ENCODE measurements at regions not wholly inside any gene's neighbourhood (a gene's known extent, or its start where the extent isn't known, plus 50 kb on each side); places are given as distances from the start of the nearest gene placed in this dataset.

- DNase-seq (ENCODE audit: low read depth in 1 of 2, low spot score in 2 of 2): no peak
- Histone ChIP-seq H3K4ac (replicated peaks; ENCODE audit: insufficient read length, low read depth, low read length) (no peak overlapping the region), H3K27me3 (replicated peaks in 1 of 4; ENCODE audit: control insufficient read depth in 3 of 4, extremely low read depth in 1 of 4, insufficient read depth in 3 of 4, low read length in 3 of 4) (peaks cover 0 to 2% (median 0%) of the 10 kb centered on the region in 4 experiments; a peak in 1 of 7 replicates), H3K4me1 (replicated peaks in 1 of 4; ENCODE audit: control insufficient read depth in 3 of 4, insufficient read depth in 4 of 4, low read length in 3 of 4) (no peaks in the 10 kb centered on the region), H3K18ac (ENCODE audit: extremely low read depth, low read length) (no peak overlapping the region), H3K14ac (ENCODE audit: insufficient read length) (no peak overlapping the region), H4K91ac (replicated peaks; ENCODE audit: insufficient read length, low read length) (no peak overlapping the region), H2BK120ac (replicated peaks; ENCODE audit: low read depth, low read length) (no peak overlapping the region), H3K56ac (replicated peaks; ENCODE audit: insufficient read length, low read depth, low read length) (no peak overlapping the region), H2AK5ac (ENCODE audit: low read depth, low read length) (no peak overlapping the region), H2BK15ac (ENCODE audit: low read length) (no peak overlapping the region), H3K27ac (ENCODE audit: low read depth, low read length) (no peak overlapping the region), H3K23me2 (ENCODE audit: low read depth, low read length) (no peaks in the 10 kb centered on the region), H3K9me3 (ENCODE audit: insufficient read depth in 2 of 2, low read depth in 1 of 2, low read length in 1 of 2) (no peaks in the 10 kb centered on the region), H2BK20ac (ENCODE audit: low read length) (no peak overlapping the region), H2BK12ac (ENCODE audit: low read depth, low read length) (no peak overlapping the region), H3K23ac (ENCODE audit: insufficient read length) (no peak overlapping the region), H3K4me3 (ENCODE audit: extremely low read depth in 1 of 4, insufficient read depth in 2 of 4, low read depth in 3 of 4, low read length in 4 of 4) (no peak overlapping the region), H3K4me2 (ENCODE audit: insufficient read depth in 1 of 2, low read depth in 2 of 2, low read length in 2 of 2) (no peak overlapping the region), H3K79me2 (ENCODE audit: control insufficient read depth in 1 of 2, insufficient read depth in 2 of 2, low read length in 2 of 2) (no peaks in the 10 kb centered on the region), H3K36me3 (ENCODE audit: control insufficient read depth in 2 of 4, insufficient read depth in 4 of 4, low read length in 3 of 4) (no peaks in the 10 kb centered on the region), H3K9ac (replicated peaks in 1 of 4; ENCODE audit: extremely low read depth in 1 of 4, low read depth in 3 of 4, low read length in 3 of 4) (no peak overlapping the region), H4K5ac (ENCODE audit: insufficient read length, low read depth, low read length) (no peak overlapping the region), H4K20me1 (replicated peaks in 1 of 2; ENCODE audit: control insufficient read depth in 1 of 2, insufficient read depth in 2 of 2, low read length in 2 of 2) (no peaks in the 10 kb centered on the region), H2BK5ac (ENCODE audit: low read depth, low read length) (no peak overlapping the region), H3K79me1 (ENCODE audit: low read depth, low read length) (no peaks in the 10 kb centered on the region), H2AFZ (ENCODE audit: low read length) (no peak overlapping the region), H4K8ac (ENCODE audit: extremely low read depth, insufficient read depth, low read length) (no peak overlapping the region)
- FAIRE-seq: no peak
- WGBS, 2 experiments (ENCODE audit: extremely low coverage in 1 of 2, insufficient coverage in 1 of 2, insufficient read length in 1 of 2, insufficient replicate concordance in 2 of 2, low coverage in 1 of 2, low lambda C conversion rate in 2 of 2, missing lambda C conversion rate in 1 of 2): 82% methylated on average over 1 of the region's 1 CpG; no CpG with 5 or more reads in 1 of the 2 experiments
- ChIA-PET CTCF (ENCODE audit: partially characterized antibody) (interaction anchor here (0.8 kb wide), 1 partner anchor 9 kb away, joined by 3 read pairs; no protein-coding TSS in a partner anchor), POLR2A (ENCODE audit: partially characterized antibody) (no interaction called here)
- TF ChIP-seq JUND (IDR thresholded peaks at IDR 0.05; ENCODE audit: low read length) (no peak), FOSL1 (IDR thresholded peaks at IDR 0.05; ENCODE audit: insufficient read depth, low read depth, low read length) (no peak)
These were observed 437.1 kb downstream of the PLPP3 start for GRCh38 chr1:56142301-56142700.
